ENCODE measurements at regions not wholly inside any gene's neighbourhood (a gene's known extent, or its start where the extent isn't known, plus 50 kb on each side); places are given as distances from the start of the nearest gene placed in this dataset.

- DNase-seq (ENCODE audit: low read depth), result no peak
- H3K4me3 ChIP-seq (ENCODE audit: low read depth, low read length), result no peak overlapping the region
- TF ChIP-seq, protein P1, sequence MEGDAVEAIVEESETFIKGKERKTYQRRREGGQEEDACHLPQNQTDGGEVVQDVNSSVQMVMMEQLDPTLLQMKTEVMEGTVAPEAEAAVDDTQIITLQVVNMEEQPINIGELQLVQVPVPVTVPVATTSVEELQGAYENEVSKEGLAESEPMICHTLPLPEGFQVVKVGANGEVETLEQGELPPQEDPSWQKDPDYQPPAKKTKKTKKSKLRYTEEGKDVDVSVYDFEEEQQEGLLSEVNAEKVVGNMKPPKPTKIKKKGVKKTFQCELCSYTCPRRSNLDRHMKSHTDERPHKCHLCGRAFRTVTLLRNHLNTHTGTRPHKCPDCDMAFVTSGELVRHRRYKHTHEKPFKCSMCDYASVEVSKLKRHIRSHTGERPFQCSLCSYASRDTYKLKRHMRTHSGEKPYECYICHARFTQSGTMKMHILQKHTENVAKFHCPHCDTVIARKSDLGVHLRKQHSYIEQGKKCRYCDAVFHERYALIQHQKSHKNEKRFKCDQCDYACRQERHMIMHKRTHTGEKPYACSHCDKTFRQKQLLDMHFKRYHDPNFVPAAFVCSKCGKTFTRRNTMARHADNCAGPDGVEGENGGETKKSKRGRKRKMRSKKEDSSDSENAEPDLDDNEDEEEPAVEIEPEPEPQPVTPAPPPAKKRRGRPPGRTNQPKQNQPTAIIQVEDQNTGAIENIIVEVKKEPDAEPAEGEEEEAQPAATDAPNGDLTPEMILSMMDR (conservative IDR thresholded peaks at IDR 0.05; ENCODE audit: low read depth, low read length), result no peak
Measured at GRCh38 chr5:40017135-40017534, 592.4 kb upstream of the DAB2 start.

DNA sequence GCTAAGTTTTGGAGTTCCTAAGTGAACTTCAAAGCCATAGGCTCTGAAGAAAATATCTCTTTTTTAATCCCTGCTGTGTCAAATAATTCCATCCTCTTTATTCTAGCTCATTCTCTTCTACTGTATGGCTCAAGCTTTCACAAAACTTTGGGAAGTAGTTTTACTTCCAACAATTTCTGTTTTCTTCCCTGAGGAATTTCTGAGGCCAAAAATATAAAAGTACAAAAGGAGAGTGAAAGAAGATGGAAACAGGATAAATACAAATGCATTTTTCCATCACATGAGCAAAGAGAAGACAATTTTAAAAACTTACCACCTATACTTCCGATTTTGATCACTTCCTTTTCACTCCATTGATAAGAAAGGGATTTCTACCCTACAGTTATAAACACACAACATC, 585.7 kb upstream of the DAB2 start:
- DNase-seq (ENCODE audit: low read depth), result no peak
- TF ChIP-seq, protein P1 (conservative IDR thresholded peaks at IDR 0.05; ENCODE audit: low read depth, low read length), result no peak
- H3K4me3 ChIP-seq (ENCODE audit: low read depth, low read length), result no peak overlapping the region

DNA sequence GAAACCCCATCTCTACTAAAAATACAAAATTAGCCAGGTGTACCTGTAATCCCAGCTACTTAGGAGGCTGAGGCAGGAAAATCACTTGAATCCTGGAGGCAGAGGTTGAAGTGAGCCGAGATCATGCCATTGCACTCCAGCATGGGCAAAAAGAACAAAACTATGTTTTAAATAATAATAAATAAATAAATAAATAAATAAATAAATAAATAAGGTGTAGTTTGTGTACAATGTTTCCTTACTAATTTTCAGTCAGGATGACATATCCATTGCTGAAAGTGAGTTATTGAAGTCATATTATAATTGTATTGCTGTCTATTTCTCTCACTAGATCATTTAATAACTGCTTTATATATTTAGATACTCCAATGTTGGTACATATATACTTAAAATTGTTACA, 581.5 kb upstream of the DAB2 start:
- no peak for DNase-seq (ENCODE audit: low read depth)
- H3K4me3 ChIP-seq (ENCODE audit: low read depth, low read length), result no peak overlapping the region
- TF ChIP-seq, protein P1 (conservative IDR thresholded peaks at IDR 0.05; ENCODE audit: low read depth, low read length), result no peak

GRCh38 chr5:40001796-40002195, 577.0 kb upstream of the DAB2 start:
- TF ChIP-seq, protein P1 (conservative IDR thresholded peaks at IDR 0.05; ENCODE audit: low read depth, low read length), result no peak
- no peak for DNase-seq (ENCODE audit: low read depth)
- H3K4me3 ChIP-seq (ENCODE audit: low read depth, low read length), result no peak overlapping the region

- peak; percentile 8 for DNase-seq (ENCODE audit: low read depth)
- no peak overlapping the region for H3K4me3 ChIP-seq (ENCODE audit: low read depth, low read length)
- TF ChIP-seq, protein P1 (conservative IDR thresholded peaks at IDR 0.05; ENCODE audit: low read depth, low read length), result no peak
Measured at GRCh38 chr5:39998518-39998917, 573.7 kb upstream of the DAB2 start.

DNA sequence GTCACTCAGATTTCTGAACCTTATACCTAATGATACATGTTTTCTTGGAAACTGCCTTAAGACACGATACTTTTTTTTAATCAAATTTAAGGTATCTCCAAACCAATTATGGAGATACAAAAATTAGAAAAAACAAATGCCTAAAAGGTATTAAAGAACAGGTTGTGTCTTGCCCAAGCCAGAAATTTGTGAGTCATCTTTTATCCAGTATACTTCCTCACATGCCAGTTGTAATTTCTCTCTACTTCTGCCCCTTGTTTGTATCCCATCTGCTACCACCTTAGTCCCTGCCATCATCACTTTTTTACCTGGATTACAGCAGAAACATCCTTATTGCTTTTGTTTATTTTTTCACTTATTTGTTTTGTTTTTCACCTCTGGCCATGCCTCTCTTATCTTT, 571.2 kb upstream of the DAB2 start:
- DNase-seq (ENCODE audit: low read depth), result no peak
- TF ChIP-seq, protein P1 (conservative IDR thresholded peaks at IDR 0.05; ENCODE audit: low read depth, low read length), result no peak
- no peak overlapping the region for H3K4me3 ChIP-seq (ENCODE audit: low read depth, low read length)

- H3K4me3 ChIP-seq (ENCODE audit: low read depth, low read length), result no peak overlapping the region
- TF ChIP-seq, protein P1 (conservative IDR thresholded peaks at IDR 0.05; ENCODE audit: low read depth, low read length), result no peak
- peak; percentile 16 for DNase-seq (ENCODE audit: low read depth)
Measured at GRCh38 chr5:39992617-39993202, 567.9 kb upstream of the DAB2 start.

Measured in choroid plexus epithelial cell (primary cell).